Left lung (tissue), 4 donors: ENCODE measurements at regions not wholly inside any gene's neighbourhood (a gene's known extent, or its start where the extent isn't known, plus 50 kb on each side); places are given as distances from the start of the nearest gene placed in this dataset.

ENCODE experiments used
- ATAC-seq: fragments of 200-7000 bp; cut with Tn5 transposase; one replicate; pipeline ENCODE4 v1.9.1; 2020; ENCODE audit warnings: moderate library complexity
- DNase-seq, 4 donors: peaks; one replicate each; pipeline ENCODE4 v3.0.0-alpha.2; 2013 to 2020
- H3K27ac ChIP-seq, 2 donors: fragments of 200-600 bp; sonication (generic) in 1 of 2; one replicate each; pipeline versions ENCODE4 v1.5.0 to v1.8.0; 2020 to 2021
- H3K27me3 ChIP-seq, 2 donors: fragments of 200-600 bp; sonication (generic) in 1 of 2; one replicate each; pipeline versions ENCODE4 v1.5.0 to v1.8.0; 2020 to 2021
- H3K36me3 ChIP-seq, 2 donors: fragments of 200-600 bp; sonication (generic) in 1 of 2; one replicate each; pipeline versions ENCODE4 v1.5.0 to v1.8.0; 2020 to 2021
- H3K4me1 ChIP-seq, 2 donors: fragments of 200-600 bp; one replicate each; pipeline ENCODE4 v1.8.0; 2021
- H3K4me3 ChIP-seq, 2 donors: fragments of 200-600 bp; sonication (generic) in 1 of 2; one replicate each; pipeline versions ENCODE4 v1.5.0 to v1.8.0; 2020 to 2021; ENCODE audit warnings: mild to moderate bottlenecking in 1 of 2
- H3K9me3 ChIP-seq, 2 donors: fragments of 200-600 bp; sonication (generic) in 1 of 2; one replicate each; pipeline versions ENCODE4 v1.5.0 to v1.8.0; 2020 to 2021
- CTCF ChIP-seq, 2 donors: fragments of 200-600 bp; sonication (generic) in 1 of 2; IDR thresholded peaks; one replicate each; pipeline versions ENCODE4 v1.5.0 to v1.8.0; 2021; ENCODE audit warnings: antibody characterized with exemption in 2 of 2
- intact Hi-C, 2 donors: fragments of 100-400 bp; cut with DNase I; formaldehyde crosslinking; loops; one replicate each; pipeline versions ENCODE4 v1.11.2 to v1.14.2; 2022
- donor health status: DM: no; HTN: yes; CAD: no.
- donor health status: DM: no; HTN: no; CAD: no.

GRCh38 chr6:76703285-76703684 lies 630.8 kb upstream of the IMPG1 start:
- ATAC-seq (no peak), DNase-seq (no peak)
- H3K4me1 ChIP-seq = no peaks in the 10 kb centered on the region
- no peak overlapping the region for H3K27ac ChIP-seq
- no peaks in the 10 kb centered on the region for H3K27me3 ChIP-seq
- TF ChIP-seq CTCF (IDR thresholded peaks at IDR 0.05) = no peak
- H3K4me3 ChIP-seq = no peak overlapping the region
- intact Hi-C loops = no loop called here
- H3K9me3 ChIP-seq = no peaks in the 10 kb centered on the region
- H3K36me3 ChIP-seq = no peaks in the 10 kb centered on the region

GRCh38 chr6:76702187-76702586 lies 629.7 kb upstream of the IMPG1 start:
- Histone ChIP-seq H3K4me3 (no peak overlapping the region), H3K36me3 (no peaks in the 10 kb centered on the region), H3K4me1 (no peaks in the 10 kb centered on the region), H3K27me3 (no peaks in the 10 kb centered on the region), H3K27ac (no peak overlapping the region), H3K9me3 (no peaks in the 10 kb centered on the region)
- TF ChIP-seq CTCF (IDR thresholded peaks at IDR 0.05) = no peak
- intact Hi-C loops = no loop called here
- ATAC-seq (no peak), DNase-seq (no peak)

GRCh38 chr6:76701610-76702009 lies 629.1 kb upstream of the IMPG1 start:
- H3K27me3 ChIP-seq = no peaks in the 10 kb centered on the region
- intact Hi-C loops = no loop called here
- no peaks in the 10 kb centered on the region for H3K4me1 ChIP-seq
- DNase-seq = no peak
- no peak overlapping the region for H3K27ac ChIP-seq
- ATAC-seq = no peak
- no peaks in the 10 kb centered on the region for H3K9me3 ChIP-seq
- no peak overlapping the region for H3K4me3 ChIP-seq
- no peaks in the 10 kb centered on the region for H3K36me3 ChIP-seq
- no peak for TF ChIP-seq CTCF (IDR thresholded peaks at IDR 0.05)

- ATAC-seq (no peak), DNase-seq (no peak)
- no peaks in the 10 kb centered on the region for H3K36me3 ChIP-seq
- H3K9me3 ChIP-seq = no peaks in the 10 kb centered on the region
- no peak overlapping the region for H3K27ac ChIP-seq
- no peak overlapping the region for H3K4me3 ChIP-seq
- intact Hi-C loops = no loop called here
- no peaks in the 10 kb centered on the region for H3K4me1 ChIP-seq
- no peak for TF ChIP-seq CTCF (IDR thresholded peaks at IDR 0.05)
- H3K27me3 ChIP-seq = no peaks in the 10 kb centered on the region
Measured at GRCh38 chr6:76697585-76697984, 625.1 kb upstream of the IMPG1 start.

GRCh38 chr6:76694795-76695194 lies 622.3 kb upstream of the IMPG1 start:
- H3K27me3 ChIP-seq = no peaks in the 10 kb centered on the region
- H3K36me3 ChIP-seq = no peaks in the 10 kb centered on the region
- no peaks in the 10 kb centered on the region for H3K4me1 ChIP-seq
- H3K27ac ChIP-seq = no peak overlapping the region
- H3K4me3 ChIP-seq = no peak overlapping the region
- no peaks in the 10 kb centered on the region for H3K9me3 ChIP-seq
- DNase-seq = no peak
- TF ChIP-seq CTCF (IDR thresholded peaks at IDR 0.05) = no peak
- intact Hi-C loops = no loop called here
- ATAC-seq = no peak
